ENCODE measurements at regions not wholly inside any gene's neighbourhood (a gene's known extent, or its start where the extent isn't known, plus 50 kb on each side); places are given as distances from the start of the nearest gene placed in this dataset.
"Not testable (repeated sequence)": the region's sequence is repeated elsewhere in the genome, so short reads cannot be mapped to it uniquely, and the experiment has no call there.

DNA sequence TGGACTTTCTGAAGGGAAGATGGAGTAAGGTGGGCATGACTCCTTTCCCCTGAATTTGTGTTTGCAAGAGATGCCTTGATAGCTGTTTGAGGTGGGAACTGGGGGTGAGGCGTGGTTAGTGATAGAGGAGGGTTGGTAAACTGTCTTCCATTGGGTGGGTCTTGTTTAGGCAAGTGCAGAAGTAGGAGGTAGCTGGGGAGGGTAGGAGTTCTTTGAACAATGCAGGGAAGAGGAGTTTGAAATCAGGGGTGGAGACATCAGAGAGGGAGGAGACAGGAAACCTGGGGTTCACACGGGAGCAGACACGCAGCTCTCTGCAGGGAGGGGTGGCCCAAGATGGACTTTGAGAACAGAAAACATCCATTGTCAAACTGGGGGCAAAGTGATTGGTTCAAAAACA, 267.1 kb downstream of the TSN start:
- DNase-seq: no peak

DNA sequence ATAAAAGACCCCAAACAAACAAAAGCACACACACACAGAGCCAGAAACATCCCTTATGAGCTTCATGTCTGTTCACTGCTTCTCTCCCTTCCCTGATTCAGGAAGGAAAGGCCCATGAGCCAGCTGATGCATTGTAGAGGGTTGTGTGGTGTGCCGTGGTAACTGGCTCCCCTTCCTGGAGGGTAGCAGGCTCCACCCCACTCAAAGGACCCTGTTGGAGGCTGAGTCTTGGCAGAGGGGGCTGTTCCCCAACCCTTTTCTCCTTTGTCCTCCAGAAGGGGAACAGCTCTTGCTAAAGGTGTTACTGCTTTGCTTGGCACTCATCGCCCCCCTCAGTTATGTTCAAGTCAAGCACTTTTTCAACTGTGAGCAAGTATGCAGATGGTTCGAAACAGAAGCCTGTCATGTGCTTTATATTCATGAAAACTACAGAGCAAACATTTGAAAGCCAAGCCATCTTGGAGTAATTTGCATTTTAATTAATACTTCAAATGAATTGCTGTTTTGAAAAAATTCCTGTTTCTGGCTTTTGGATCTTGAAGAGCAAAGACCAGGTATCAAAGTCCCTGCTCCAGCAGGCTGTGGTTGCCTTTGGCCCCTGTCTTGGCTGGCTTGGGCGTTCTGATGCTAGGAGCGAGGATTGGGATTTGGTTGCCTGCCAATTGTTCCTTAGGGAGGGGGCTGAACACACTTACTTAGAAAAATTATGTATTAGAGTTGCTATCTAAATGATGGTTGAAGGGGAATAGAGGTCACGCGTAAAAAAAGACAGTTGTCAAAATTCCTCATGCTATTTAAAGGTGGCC, 267.8 kb downstream of the TSN start:
- DNase-seq: no peak

GRCh38 chr2:122027510-122028217, 272.2 kb downstream of the TSN start:
- no peak for DNase-seq

GRCh38 chr2:122028371-122029100, 273.1 kb downstream of the TSN start:
- no peak for DNase-seq

DNA sequence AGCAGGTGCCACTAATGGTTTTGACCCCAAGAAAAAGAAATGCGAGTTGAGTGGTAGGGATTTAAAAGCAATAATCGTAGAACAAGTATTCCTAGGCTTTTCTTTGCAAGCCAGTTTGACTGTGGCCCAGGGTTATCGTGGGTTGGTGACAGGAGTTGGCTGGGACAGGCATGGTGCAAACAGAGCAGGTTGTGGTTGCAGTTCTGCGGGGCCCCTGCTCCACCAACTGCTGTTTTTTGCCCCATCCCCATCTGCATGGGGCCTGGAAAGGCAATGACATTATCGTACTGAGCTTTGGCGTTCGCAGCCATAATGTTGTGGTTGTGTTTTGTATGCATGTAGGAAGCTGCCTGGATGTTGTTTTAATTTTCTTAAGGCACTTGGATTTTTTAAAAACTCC, 274.0 kb downstream of the TSN start:
- no peak for DNase-seq

DNA sequence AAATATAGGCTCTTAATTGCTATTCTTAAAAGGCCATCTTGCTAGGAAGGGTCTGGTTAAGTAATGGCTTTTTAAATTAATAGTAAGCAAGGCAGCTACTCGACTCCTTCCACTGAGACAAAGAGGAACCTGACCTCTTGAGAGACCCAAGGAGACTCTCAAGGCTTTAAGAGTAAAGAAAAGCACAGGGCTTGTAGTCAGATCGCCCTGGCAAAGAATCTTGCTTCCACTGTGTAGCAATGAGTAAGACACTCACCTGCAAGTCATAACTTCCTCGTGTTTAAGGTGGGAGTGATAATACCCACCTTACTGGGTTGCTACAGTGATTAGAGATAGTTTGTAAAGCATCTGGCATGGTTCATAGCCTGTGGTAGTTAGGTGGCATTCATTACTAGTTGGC, 274.5 kb downstream of the TSN start:
- DNase-seq: no peak

GRCh38 chr2:122031544-122032263, 276.3 kb downstream of the TSN start:
- DNase-seq: no peak

- no peak for DNase-seq
Measured at GRCh38 chr2:122032264-122032645, 276.8 kb downstream of the TSN start.

DNA sequence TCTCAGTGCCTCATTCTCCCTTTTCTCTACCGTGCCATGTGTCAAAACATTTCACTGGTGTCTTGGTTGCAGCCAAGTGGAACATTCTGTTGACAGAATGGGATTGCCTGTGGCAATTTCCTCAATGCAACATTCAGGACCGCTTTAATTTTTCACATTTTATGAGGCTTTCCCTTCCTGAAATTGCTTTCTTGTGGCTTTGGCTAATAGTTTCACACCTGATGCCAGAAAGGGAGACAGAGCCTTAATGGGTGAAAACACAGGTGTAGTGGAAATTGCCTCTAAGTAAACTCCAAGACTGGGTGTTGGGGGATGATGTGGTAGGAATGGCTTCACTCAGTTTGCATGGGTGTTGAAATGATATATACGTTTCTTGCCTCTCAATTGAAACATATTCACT, 278.3 kb downstream of the TSN start:
- DNase-seq: no peak

DNA sequence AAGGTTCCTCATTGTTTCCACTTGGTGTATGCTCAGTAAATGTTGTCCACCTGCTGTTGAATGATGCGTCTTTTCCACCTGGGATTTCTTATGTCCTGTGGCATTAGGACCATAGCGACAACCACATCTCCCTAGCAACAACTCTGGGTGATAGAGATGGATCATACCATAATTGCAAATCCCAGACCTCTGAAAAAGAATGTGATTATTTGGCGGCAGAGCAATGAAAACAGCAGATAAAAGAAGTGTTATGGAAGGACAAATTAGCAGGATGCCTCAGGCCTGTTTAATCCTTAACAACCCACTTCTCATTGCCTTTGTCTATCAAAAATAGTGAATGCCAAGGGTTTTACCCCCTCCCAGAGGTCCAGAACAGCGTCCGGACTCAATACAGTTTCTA, 278.9 kb downstream of the TSN start:
- no peak for DNase-seq

- no peak for DNase-seq
Measured at GRCh38 chr2:122034777-122035176, 279.3 kb downstream of the TSN start.

- not testable (repeated sequence) for DNase-seq
Measured at GRCh38 chr2:122038816-122039215, 283.4 kb downstream of the TSN start.

GRCh38 chr2:122041455-122041854, 286.0 kb downstream of the TSN start:
- DNase-seq: no peak

DNA sequence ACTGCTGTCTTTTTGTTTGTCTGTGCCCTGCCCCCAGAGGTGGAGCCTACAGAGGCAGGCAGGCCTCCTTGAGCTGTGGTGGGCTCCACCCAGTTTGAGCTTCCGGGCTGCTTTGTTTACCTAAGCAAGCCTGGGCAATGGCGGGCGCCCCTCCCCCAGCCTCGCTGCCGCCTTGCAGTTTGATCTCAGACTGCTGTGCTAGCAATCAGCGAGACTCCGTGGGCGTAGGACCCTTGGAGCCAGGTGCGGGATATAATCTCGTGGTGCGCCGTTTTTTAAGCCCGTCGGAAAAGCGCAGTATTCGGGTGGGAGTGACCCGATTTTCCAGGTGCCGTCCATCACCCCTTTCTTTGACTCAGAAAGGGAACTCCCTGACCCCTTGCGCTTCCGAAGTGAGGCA, 296.2 kb downstream of the TSN start:
- DNase-seq: not testable (repeated sequence)

DNA sequence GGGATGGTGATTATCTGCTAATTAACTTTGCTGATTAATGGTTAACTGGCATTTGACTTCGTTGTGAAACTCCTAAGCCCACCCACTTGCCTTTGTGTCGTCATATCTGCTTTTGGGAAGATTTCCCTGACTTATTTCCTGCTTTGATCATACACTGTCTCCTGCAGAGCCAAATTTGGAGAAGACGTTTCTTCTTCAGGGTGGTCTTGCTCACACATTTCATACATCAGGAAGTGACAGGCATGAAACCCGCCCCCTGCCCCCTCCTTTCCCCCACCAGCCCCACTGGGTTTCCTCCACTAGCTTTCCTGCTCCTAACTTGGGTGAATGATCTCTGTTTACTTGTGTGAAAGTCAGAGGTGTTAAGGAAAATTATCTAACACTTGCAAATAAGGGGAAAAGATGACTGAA, 300.1 kb downstream of the TSN start:
- no peak for DNase-seq

DNA sequence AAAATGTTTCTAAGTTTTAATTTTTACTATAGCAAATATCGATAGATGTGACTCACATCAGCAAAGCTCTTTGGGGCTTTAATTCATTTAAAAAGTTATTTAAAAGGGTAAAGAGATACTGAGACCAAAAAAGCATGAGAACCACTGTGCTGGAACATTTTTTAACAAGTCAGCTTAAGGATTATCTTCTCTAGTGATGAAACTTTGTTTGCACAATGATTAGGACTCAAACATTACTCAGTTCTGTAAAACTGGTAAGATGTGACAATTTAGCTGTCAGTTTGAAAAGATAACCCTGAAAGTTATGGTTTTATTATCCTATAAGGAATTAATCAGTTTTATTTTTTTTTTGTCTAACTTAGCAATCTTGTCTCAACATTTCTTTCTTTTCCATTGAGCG, 301.4 kb downstream of the TSN start:
- no peak for DNase-seq

- peak; percentile 30 for DNase-seq
Measured at GRCh38 chr2:122061206-122061605, 305.8 kb downstream of the TSN start.

DNA sequence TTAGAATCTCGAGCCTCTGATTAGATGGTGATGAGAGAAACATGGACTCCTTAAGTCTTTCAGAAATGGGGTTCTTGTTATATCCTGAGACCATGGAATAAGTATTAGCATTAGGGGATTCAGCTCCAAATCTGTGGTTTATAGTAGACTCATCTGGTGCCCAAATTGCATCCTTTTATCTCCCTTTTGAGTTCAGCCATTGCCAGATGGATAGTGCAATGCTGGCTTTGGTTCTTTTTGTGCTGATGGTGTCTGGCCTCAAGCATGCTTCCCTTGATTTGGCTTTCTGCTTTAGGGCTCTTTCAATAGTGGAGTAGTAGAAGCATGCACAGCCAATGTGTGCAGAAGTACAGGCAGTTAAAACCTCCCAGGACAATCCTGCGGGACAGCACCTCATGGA, 306.4 kb downstream of the TSN start:
- DNase-seq: no peak

GRCh38 chr2:122062506-122062905, 307.1 kb downstream of the TSN start:
- DNase-seq: no peak

DNA sequence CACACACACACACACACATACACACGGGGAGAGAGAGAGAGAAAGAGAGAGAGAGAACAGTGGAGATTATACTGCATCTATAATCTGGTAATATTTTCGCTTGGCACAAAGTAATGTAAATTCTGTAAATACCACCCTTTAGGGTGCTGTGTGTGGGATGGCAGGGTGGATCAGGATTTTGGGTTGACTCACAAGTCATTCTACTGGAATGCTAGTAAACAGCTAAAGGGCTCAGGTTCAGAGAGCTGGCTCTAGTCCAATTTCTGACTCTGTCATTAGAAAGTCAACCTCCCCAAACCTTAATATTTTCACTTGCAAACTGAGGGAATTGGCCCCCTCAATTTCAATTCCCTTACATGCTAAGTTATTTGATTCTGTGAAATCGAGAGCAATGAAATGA, 308.3 kb downstream of the TSN start:
- no peak for DNase-seq

DNA sequence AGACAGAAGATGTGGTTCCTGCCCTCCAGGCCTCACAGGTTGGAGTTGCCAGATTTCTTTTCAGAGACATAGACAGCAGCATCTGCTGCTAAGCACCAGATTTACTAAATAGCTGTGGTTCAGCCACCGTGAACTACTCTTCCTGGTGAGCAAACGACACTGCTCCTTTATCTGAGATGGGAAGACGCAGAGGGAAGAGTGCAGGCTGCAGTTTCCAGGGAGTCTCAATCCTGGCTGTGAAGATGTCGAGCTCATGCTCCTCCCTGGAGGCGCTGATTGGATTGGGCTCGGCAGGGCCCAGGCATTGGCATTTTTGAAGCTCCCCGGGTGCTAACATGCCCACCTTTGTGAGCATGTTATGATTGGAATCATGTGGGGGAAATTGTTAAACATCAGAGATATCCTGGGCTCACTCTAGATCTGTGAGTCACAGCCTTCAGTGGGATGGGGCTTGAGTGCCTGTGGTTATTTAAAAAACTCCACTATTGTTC, 314.8 kb downstream of the TSN start:
- no peak for DNase-seq

GRCh38 chr2:122072666-122073065, 317.2 kb downstream of the TSN start:
- DNase-seq: peak; percentile 87

DNA sequence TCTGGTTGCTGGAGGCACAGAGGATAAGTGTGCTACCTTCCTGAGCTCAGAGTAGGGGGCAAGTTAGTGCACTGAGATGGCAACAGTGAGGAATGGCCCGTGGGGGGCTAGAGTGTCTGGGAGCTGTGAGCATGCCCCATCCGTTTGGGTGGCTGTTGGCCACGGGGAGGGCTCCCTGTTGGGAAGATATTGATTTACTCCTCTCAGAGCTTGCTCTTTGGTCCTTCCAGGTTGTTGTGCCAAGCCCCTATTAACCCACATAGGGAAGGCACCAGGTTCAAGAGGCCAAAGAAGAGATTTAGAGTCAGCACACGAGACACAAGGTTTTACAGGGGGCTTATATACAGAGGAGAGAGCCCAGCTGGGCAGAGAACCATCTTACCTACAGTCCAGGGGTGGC, 318.8 kb downstream of the TSN start:
- no peak for DNase-seq

All from islet precursor cell (in vitro differentiated cells).